ENCODE measurements at regions not wholly inside any gene's neighbourhood (a gene's known extent, or its start where the extent isn't known, plus 50 kb on each side); places are given as distances from the start of the nearest gene placed in this dataset.
"Not testable (repeated sequence)": the region's sequence is repeated elsewhere in the genome, so short reads cannot be mapped to it uniquely, and the experiment has no call there.

DNA sequence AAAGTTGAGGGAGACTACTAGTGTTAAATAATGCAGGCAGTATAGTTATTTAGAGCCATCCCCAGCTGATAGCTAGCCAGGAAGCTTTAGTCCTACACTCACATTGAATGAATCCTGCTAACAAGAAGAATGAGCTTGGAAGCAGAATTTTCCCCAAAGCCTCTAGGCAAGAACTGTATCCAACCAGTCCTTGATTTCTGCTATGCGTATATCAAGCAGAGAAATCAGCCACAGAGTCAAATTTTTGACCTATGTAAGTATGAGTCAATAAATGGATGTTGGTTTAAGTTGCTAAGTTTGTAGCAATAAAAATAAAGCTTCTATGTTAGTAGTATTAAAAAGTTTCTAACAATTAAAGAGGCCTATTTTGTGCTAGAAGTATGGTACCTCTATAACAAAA, 672.1 kb upstream of the CHD1 start:
- no peak overlapping the region for H3K27ac Mint-ChIP-seq
- POLR2A ChIA-PET, result no interaction called here

DNA sequence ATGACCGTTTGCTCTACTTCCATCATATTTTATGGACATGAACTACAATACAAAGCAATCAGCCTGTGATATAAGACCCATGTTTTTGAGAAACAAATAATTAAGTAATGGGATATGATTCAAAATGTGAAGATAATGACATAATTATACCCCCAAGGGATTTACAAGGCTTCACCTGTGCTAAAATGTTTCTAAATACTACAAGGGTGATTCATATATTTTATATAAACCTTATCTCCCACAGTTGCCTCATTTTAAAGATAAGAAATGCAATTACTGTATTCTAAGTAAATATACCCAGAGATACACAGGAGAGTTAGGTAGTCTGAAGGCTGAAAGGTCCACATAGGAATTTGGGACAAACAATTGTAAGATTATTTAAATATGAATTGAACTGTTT, 662.0 kb upstream of the CHD1 start:
- Mint-ChIP-seq H3K27me3 (no peaks in the 10 kb centered on the region), H3K9me3 (ENCODE audit: low read depth) (peaks cover 2% of the 10 kb centered on the region), H3K36me3 (ENCODE audit: low read depth) (no peaks in the 10 kb centered on the region), H3K27ac (no peak overlapping the region), H3K4me3 (no peak overlapping the region), H3K4me1 (no peaks in the 10 kb centered on the region)
- ChIA-PET POLR2A (no interaction called here), CTCF (no interaction called here)
- intact Hi-C loops (cut with DNase I, micrococcal nuclease), result no loop called here
- ATAC-seq (no peak), DNase-seq (no peak)

More for the DNA sequence above, 672.1 kb upstream of the CHD1 start:
- Mint-ChIP-seq H3K27me3 (no peaks in the 10 kb centered on the region), H3K36me3 (ENCODE audit: low read depth) (no peaks in the 10 kb centered on the region), H3K9me3 (ENCODE audit: low read depth) (peaks cover 2% of the 10 kb centered on the region), H3K4me3 (no peak overlapping the region), H3K4me1 (no peaks in the 10 kb centered on the region)
- intact Hi-C loops (cut with DNase I, micrococcal nuclease), result no loop called here
- CTCF ChIA-PET, result no interaction called here
- ATAC-seq (no peak), DNase-seq (no peak)

DNA sequence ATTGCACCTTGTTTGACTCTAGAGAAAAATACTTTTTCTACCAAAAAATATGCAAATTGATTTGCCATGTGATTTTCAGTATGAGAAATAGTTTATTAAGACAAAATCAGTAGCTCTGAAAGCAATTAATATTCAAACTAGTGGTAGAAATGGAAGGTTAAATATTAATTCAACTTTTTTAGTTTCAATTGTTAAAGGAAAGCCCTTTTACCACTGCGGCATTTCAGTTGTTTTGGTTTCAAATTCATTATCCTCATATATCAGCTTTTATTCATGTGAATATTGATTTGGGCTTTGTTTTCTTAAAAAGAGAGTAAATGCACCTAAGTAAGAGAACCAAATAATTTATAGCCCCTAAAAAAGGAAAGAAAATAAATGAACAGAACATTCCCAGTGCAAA, 660.6 kb upstream of the CHD1 start:
- ATAC-seq, result no peak
- H3K4me3 Mint-ChIP-seq, result no peak overlapping the region
- H3K9me3 Mint-ChIP-seq (ENCODE audit: low read depth), result peaks cover 2% of the 10 kb centered on the region
- no peak overlapping the region for H3K27ac Mint-ChIP-seq
- H3K4me1 Mint-ChIP-seq, result no peaks in the 10 kb centered on the region
- intact Hi-C loops (cut with DNase I, micrococcal nuclease), result no loop called here
- no peak for DNase-seq
- ChIA-PET POLR2A (no interaction called here), CTCF (no interaction called here)
- no peaks in the 10 kb centered on the region for H3K36me3 Mint-ChIP-seq (ENCODE audit: low read depth)
- no peaks in the 10 kb centered on the region for H3K27me3 Mint-ChIP-seq

DNA sequence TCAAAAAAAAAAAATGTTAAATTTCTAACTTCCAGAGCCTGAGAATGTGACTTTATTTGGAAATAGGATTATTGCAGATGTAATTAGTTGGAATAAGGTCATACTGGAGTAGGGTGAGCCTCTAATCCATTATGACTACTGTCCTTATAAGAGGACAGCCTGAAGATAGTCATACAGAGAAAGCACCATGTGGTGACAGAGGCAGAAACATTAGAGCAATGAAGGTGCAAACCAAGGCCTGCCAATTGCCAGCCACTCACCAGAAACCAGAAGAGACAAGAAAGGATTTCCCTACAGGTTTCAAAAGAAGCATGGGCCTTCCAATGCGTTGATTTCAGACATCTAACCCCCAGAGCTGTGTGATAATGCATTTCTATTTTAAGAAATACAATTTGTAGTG, 659.2 kb upstream of the CHD1 start:
- no peaks in the 10 kb centered on the region for H3K4me1 Mint-ChIP-seq
- no peak for ATAC-seq
- intact Hi-C loops (cut with DNase I, micrococcal nuclease), result no loop called here
- peaks cover 2% of the 10 kb centered on the region for H3K9me3 Mint-ChIP-seq (ENCODE audit: low read depth)
- no peak overlapping the region for H3K4me3 Mint-ChIP-seq
- no peak overlapping the region for H3K27ac Mint-ChIP-seq
- DNase-seq, result no peak
- ChIA-PET POLR2A (no interaction called here), CTCF (interaction anchor here (0.8 kb wide), 1 partner anchor 118 kb away, joined by 3 read pairs; no protein-coding TSS in a partner anchor)
- H3K27me3 Mint-ChIP-seq, result no peaks in the 10 kb centered on the region
- H3K36me3 Mint-ChIP-seq (ENCODE audit: low read depth), result no peaks in the 10 kb centered on the region

DNA sequence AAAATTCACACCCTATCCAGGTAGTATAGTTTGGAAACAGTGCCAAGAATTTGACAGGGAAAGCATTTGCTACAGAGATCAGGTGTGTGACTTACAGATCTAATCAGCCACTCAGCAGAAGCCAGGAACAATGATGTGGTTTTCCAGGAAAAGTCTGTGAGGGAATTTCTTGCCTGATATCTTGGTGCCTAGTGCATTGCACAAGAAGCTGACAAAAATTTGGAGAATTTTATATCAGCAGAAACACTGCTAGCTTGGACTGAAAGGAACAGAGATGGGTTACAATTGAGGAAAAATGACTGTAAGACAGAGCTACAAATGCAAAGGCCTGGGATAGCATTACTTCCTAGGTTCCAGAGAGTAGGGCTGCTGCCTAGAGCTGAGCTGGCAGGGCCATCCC, 658.1 kb upstream of the CHD1 start:
- intact Hi-C loops (cut with DNase I, micrococcal nuclease), result no loop called here
- POLR2A ChIA-PET, result no interaction called here
- H3K27ac Mint-ChIP-seq, result no peak overlapping the region
- H3K4me1 Mint-ChIP-seq, result no peaks in the 10 kb centered on the region
- ATAC-seq (no peak), DNase-seq (no peak)
- CTCF ChIA-PET, result no interaction called here
- H3K4me3 Mint-ChIP-seq, result no peak overlapping the region
- no peaks in the 10 kb centered on the region for H3K36me3 Mint-ChIP-seq (ENCODE audit: low read depth)
- peaks cover 2% of the 10 kb centered on the region for H3K9me3 Mint-ChIP-seq (ENCODE audit: low read depth)
- no peaks in the 10 kb centered on the region for H3K27me3 Mint-ChIP-seq

DNA sequence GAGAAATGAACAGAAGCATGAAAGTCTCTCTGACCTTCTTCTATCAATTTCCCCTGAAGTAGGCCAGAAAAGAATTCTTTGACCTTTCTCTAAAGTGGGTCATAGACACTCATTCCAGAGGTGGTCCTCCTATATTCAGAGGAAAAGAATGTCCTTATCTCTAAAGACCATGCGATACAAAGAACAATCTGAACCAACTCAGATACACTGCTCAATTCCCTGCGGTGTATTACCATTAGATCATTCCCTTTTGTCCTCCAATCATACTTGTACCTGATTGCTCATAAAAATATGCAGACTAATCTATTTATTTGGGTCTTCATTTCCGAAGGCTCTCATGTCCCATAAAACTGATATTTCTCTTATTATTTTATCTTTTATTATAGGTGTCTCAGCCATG, 652.4 kb upstream of the CHD1 start:
- H3K36me3 Mint-ChIP-seq (ENCODE audit: low read depth); H3K9me3 Mint-ChIP-seq (ENCODE audit: low read depth); H3K4me3 Mint-ChIP-seq; intact Hi-C loops (cut with DNase I, micrococcal nuclease); POLR2A ChIA-PET; DNase-seq; H3K27me3 Mint-ChIP-seq; H3K27ac Mint-ChIP-seq; ATAC-seq; CTCF ChIA-PET; H3K4me1 Mint-ChIP-seq: not testable (repeated sequence)

DNA sequence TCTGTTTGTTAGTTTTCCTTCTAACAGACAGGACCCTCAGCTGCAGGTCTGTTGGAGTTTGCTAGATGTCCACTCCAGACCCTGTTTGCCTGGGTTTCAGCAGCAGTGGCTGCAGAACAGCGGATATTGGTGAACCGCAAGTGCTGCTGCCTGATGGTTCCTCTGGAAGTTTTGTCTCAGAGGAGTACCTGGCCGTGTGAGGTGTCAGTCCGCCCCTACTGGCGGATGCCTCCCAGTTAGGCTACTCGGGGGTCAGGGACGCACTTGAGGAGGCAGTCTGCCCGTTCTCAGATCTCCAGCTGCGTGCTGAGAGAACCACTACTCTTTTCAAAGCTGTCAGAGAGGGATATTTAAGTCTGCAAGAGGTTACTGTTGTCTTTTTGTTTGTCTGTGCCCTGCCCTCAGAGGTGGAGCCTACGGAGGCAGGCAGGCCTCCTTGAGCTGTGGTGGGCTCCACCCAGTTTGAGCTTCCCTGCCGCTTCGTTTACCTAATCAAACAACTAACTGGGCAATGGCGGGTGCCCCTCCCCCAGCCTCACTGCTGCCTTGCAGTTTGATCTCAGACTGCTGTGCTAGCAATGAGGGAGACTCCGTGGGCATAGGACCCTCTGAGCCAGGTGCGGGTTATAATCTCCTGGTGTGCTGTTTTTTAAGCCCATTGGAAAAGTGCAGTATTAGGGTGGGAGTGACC, 634.3 kb upstream of the CHD1 start:
- DNase-seq; H3K4me1 Mint-ChIP-seq; POLR2A ChIA-PET; CTCF ChIA-PET; H3K27me3 Mint-ChIP-seq; H3K36me3 Mint-ChIP-seq (ENCODE audit: low read depth); intact Hi-C loops (cut with DNase I, micrococcal nuclease); ATAC-seq; H3K27ac Mint-ChIP-seq; H3K9me3 Mint-ChIP-seq (ENCODE audit: low read depth); H3K4me3 Mint-ChIP-seq: not testable (repeated sequence)

DNA sequence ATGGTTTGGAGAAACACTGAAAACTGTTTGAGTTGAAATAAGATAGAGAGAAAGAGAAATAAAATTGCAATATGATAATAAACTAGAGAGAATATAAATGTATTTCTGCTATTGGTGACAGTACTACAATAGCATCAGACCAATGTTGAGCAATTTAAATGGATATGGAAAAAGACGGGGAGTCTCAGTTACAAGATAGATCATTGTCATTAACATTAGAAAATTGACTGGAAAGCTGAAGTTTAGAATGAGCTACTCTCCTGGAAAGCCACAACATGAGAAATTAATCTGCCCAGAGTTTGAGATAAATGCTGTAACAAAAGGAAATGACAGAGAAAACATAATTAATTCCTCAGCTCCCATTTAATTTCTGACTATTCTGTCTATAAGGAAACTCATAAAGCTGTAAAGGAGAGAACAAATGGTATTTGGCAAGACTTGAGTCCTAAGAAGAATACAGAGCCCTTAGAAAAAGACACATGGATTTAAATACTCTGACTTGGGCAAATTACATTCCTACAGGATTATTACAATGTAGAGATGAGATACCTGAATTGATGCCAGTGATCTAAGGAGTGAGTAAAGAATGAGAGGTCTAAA, 624.5 kb upstream of the CHD1 start:
- H3K27me3 Mint-ChIP-seq, result no peaks in the 10 kb centered on the region
- DNase-seq (no peak), ATAC-seq (no peak)
- no peaks in the 10 kb centered on the region for H3K36me3 Mint-ChIP-seq (ENCODE audit: low read depth)
- ChIA-PET POLR2A (no interaction called here), CTCF (no interaction called here)
- intact Hi-C loops (cut with DNase I, micrococcal nuclease), result no loop called here
- no peaks in the 10 kb centered on the region for H3K4me1 Mint-ChIP-seq
- no peaks in the 10 kb centered on the region for H3K9me3 Mint-ChIP-seq (ENCODE audit: low read depth)
- H3K27ac Mint-ChIP-seq, result no peak overlapping the region
- H3K4me3 Mint-ChIP-seq, result no peak overlapping the region

DNA sequence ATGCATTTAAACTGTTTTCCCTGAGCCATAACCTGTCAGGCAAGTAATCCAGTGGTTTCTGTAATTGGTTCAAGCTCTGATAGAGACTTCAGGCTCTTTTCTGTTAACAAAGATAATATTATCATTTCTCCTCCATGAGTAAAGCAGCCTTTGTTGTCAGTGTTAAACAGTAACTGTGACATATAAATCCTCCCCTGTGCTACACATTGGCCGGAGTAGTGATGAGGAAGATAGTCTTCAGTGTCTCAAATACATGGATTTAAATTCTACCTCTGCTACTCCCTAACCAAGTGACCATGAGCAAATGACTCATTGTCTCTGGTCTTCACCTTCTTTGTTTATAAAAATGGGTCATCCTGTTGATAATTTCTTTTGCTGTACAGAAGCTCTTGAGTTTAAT, 615.5 kb upstream of the CHD1 start:
- H3K36me3 Mint-ChIP-seq (ENCODE audit: low read depth), result no peaks in the 10 kb centered on the region

DNA sequence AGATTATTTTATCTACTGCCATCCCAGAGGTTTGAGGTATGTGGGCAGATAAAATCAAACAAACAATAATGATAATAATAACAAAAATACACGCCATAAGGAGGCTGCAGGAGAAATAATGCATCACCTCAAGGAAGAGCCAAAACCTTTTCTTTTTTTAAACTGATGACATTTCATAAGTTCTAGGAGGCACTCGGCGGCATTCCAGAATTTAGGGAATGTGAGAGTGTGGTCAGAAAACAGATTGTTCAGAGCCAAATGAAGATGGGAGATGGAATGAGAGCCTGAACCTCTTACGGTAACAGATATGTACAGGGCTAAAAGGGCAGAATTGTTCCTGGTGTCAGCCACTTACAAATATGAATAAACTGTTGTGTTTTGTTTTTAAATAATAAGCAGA, 615.0 kb upstream of the CHD1 start:
- H3K27me3 Mint-ChIP-seq, result no peaks in the 10 kb centered on the region
- no peak overlapping the region for H3K4me3 Mint-ChIP-seq
- ChIA-PET POLR2A (no interaction called here), CTCF (no interaction called here)
- no peaks in the 10 kb centered on the region for H3K36me3 Mint-ChIP-seq (ENCODE audit: low read depth)
- DNase-seq, result no peak
- no peak for ATAC-seq
- H3K4me1 Mint-ChIP-seq, result no peaks in the 10 kb centered on the region
- intact Hi-C loops (cut with DNase I, micrococcal nuclease), result no loop called here
- no peaks in the 10 kb centered on the region for H3K9me3 Mint-ChIP-seq (ENCODE audit: low read depth)
- no peak overlapping the region for H3K27ac Mint-ChIP-seq

More for the DNA sequence above, 615.5 kb upstream of the CHD1 start:
- no peaks in the 10 kb centered on the region for H3K9me3 Mint-ChIP-seq (ENCODE audit: low read depth)
- no peak overlapping the region for H3K4me3 Mint-ChIP-seq
- H3K27ac Mint-ChIP-seq, result no peak overlapping the region
- ATAC-seq (no peak), DNase-seq (no peak)
- POLR2A ChIA-PET, result no interaction called here
- CTCF ChIA-PET, result no interaction called here
- intact Hi-C loops (cut with DNase I, micrococcal nuclease), result no loop called here
- H3K4me1 Mint-ChIP-seq, result no peaks in the 10 kb centered on the region
- H3K27me3 Mint-ChIP-seq, result no peaks in the 10 kb centered on the region

DNA sequence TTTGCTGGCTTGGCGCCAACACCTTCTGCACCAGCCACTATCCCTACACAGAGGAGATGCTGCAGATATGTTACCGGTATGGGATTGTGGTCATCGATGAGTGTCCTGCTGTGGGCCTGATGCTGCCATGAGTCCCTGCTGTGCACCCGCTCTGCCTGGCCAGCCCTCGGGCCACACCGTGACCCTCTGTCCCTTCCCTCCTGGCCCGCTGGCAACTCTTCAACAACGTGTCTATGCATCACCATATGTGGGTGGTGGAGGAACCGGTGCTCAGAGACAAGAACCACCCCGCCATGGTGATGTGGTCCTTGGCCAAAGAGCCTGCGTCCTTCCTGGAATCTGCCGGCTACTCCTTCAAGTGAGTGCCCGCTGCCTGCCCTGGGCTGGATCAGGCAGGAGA, 605.4 kb upstream of the CHD1 start:
- intact Hi-C loops (cut with DNase I, micrococcal nuclease); H3K36me3 Mint-ChIP-seq (ENCODE audit: low read depth); H3K27ac Mint-ChIP-seq; H3K4me3 Mint-ChIP-seq; H3K9me3 Mint-ChIP-seq (ENCODE audit: low read depth); POLR2A ChIA-PET; H3K4me1 Mint-ChIP-seq; DNase-seq; ATAC-seq; CTCF ChIA-PET; H3K27me3 Mint-ChIP-seq: not testable (repeated sequence)

DNA sequence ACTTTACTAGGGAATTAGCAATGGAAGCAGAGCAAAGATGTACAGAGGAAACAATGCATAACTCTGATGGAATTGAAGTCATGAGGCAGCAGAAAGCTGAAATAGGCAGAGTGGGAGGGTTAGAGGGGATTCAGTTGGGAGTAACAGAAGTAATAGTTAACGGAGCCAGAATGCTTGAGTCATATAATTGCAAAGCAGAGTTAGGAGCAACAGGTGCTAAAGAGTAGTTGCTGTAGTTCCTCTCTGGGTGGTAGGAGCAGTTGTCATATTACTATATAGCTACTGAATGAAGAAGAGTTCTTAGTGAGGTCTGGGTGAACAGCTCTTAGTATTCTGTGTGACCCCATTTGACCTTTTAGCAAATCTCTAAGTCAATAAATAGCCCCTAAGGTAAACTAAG, 592.9 kb upstream of the CHD1 start:
- H3K27ac Mint-ChIP-seq; H3K27me3 Mint-ChIP-seq; intact Hi-C loops (cut with DNase I, micrococcal nuclease); CTCF ChIA-PET; H3K4me3 Mint-ChIP-seq; H3K9me3 Mint-ChIP-seq (ENCODE audit: low read depth); DNase-seq; H3K4me1 Mint-ChIP-seq; POLR2A ChIA-PET; H3K36me3 Mint-ChIP-seq (ENCODE audit: low read depth); ATAC-seq: not testable (repeated sequence)
